NCI-H1092 (cell line): ENCODE measurements at regions not wholly inside any gene's neighbourhood (a gene's known extent, or its start where the extent isn't known, plus 50 kb on each side); places are given as distances from the start of the nearest gene placed in this dataset.

Experiments used
- DNase-seq: peaks from one replicate; lab custom pipeline; 2025; lab: John Stamatoyannopoulos, UW

GRCh38 chr12:93300611-93301021, 77.1 kb upstream of the NUDT4 start:
- DNase-seq: no peak

DNA sequence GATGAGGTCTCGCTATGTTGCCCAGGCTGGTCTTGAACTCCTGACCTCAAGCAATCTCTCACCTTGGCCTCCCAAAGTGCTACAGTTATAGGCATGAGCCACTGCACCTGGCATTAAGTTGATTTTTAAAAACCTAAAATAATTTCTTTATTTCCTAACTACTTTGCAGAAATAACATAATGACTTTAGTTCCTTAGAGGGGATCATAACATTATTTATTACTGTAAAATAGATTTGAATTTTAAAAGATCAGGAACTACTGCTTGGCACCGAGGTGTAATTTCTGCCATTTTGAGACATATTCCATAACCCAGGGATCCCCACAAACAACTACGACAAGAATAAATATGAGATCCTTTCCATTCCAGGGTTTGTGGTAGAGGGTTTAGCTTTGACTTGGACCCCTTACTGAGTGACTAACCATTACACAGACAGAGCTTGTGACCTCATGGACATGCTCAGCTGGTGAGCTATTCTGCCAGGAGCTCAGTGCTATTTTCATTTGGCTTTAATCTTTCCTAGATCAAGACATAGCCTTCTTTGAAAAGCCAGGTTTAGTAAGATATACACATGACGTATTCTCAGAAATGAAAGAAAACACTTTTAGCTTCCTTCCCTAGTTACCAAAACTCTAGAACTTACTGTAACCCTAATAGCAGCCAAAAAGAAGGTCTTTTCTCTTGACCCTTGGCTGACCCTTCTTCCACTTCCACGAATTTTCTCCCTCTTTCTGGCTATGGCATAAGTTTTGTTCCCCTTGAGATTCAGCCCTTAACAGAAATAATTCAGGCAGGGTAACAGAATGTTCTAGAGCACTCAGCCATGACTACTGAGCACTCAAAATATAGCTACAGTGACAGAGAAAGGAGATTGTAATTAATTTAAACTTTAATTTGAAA, 75.1 kb upstream of the NUDT4 start:
- no peak for DNase-seq

DNA sequence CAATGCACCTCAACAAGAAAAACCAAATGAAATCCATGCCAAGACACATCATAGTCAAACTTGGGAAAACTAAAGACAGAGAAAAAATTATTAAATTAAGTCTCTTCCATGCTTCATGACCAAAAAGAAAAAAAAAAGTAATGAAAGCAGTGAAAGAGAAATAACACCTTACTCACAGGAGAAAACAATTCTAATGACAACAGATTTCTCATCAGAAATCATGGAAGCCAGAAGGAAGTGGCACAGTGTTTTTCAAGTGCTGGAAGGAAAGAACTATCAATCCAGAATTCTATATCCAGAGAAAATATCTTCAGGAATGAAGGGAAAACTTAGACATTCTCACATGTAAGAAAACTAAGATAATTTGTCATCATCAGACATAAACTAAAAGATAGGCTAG, 71.1 kb upstream of the NUDT4 start:
- no peak for DNase-seq

DNA sequence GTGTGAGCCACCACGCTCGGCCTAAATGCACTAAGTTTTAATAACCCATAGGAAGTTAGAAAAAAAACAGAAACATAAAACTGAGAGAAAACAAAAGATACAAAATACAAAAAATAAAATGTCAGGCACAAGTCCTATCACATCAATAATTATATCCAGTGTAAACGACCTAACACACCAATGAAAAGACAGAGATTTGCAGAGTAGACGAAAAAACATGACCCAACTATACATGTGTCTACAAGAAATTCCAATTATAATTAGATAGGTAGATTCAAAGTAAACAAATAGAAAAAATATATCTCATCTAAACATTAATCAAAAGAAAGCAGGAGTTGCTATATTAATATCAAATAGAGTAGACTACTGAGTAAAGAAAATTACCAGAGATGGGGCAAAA, 69.4 kb upstream of the NUDT4 start:
- no peak for DNase-seq

GRCh38 chr12:93311827-93312226, 65.9 kb upstream of the NUDT4 start:
- no peak for DNase-seq

DNA sequence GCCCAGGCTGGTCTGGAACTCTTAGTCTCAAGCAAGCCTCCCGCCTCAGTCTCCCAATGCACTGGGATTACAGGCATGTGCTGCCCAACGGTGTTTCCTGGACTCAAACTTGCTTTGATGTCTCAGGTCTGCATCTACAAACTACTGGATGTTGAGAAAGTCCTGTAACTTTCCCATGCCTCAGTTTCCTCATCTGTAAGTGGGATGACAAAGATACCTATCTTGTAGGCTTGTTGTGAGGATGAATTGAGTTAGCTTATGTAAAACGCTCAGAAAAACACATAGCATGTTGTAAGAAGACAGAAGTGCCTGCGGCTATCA, 63.6 kb upstream of the NUDT4 start:
- DNase-seq: no peak

- no peak for DNase-seq
These were observed 62.3 kb upstream of the NUDT4 start for GRCh38 chr12:93315385-93315906.

GRCh38 chr12:93315907-93316622, 61.7 kb upstream of the NUDT4 start:
- DNase-seq: no peak

- DNase-seq: no peak
These were observed 61.1 kb upstream of the NUDT4 start for GRCh38 chr12:93316623-93316971.

GRCh38 chr12:93317227-93317626, 60.5 kb upstream of the NUDT4 start:
- DNase-seq: no peak

DNA sequence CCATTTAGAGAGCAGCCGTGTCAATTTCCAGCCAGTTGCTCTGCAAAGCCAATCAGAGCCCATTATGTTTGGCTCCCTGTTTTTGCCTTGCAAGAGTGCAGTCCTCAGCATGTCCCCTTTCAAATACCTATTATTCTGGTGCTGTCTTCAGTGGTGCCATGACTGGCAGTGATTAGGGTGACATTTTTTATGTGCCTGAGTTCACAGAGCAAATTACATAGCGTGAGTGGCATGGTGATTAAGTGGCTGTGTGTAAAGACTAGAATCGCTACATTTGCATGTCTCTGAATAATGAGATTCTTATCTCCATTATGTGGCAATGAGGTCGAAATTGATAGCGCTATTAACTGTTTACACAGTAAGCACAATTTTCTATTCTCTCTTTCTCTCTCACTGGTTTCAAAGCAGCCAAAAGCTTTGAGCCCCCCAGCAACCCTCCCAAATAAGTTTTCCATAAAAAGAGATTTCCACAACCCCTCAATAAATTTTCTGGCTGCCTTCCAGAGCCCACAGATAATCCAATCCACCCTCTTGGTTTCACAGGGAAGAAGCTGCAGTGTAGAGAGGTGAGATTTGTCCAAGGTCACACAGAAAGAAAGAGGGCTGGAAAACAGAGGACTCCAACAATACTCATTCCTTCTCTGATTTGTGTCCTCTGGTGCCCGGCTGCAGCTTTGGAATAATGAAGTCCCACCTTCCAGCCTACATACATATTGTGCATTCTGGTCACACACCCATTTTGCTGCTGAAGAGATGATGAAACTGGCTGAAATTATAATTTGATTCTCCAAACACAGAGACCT, 58.8 kb upstream of the NUDT4 start:
- DNase-seq: no peak

DNA sequence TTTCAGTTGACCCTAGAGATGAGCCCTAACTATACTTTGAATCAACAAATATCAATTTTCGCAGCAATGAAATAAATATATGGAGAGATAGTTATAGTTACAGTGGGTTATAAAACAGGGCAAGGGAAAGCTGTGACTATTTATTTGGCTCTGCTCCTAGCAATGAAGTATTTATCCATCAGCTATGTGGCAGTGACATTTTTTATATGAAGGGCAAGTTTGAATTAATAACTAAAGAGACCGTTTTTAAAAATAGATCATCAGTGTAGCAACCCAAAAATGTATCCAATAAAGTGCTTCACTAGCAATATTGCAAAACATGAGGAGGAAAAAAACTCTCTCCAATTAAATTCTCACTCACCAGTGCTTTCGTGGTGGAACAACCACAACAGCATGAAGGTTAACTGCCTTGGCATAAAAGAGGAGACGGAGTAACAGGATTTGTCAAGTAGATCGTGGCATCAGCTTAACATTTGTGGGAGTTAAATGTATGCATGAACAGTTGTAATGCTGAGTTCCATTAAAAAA, 58.1 kb upstream of the NUDT4 start:
- DNase-seq: no peak

- DNase-seq: no peak
These were observed 54.9 kb upstream of the NUDT4 start for GRCh38 chr12:93322784-93323183.

DNA sequence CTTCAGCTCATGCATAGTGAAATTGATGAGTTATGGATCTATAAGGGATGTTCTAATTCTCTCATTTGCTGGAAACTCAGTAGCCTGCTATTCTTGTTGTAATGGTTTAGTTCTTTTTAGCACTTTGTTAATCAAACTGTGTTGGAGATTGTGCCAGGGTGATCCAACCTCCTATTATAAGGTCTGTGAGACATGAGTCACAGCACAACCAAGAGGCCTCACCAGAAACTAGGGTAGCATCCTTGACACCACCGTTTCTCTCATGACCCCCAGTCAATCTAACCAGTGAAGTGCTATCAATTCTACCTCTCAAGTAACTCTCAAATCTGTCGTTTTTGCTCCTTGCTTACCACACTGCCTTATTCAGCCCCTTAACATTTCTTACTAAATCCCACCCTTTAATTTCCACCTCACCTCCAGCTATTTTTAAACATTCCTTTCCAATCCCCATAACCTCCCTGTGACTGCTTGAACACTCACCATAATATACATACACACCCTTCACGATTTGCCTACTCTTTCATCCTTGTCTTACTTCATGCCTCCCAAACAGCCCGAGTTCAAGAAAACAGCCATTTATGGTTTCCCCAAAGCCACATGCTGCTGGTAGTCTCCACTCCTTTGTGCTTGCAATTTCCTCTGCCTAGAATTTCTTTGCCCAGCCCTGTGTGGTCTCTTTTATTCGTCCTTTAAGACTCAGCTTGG, 53.9 kb upstream of the NUDT4 start:
- no peak for DNase-seq

DNA sequence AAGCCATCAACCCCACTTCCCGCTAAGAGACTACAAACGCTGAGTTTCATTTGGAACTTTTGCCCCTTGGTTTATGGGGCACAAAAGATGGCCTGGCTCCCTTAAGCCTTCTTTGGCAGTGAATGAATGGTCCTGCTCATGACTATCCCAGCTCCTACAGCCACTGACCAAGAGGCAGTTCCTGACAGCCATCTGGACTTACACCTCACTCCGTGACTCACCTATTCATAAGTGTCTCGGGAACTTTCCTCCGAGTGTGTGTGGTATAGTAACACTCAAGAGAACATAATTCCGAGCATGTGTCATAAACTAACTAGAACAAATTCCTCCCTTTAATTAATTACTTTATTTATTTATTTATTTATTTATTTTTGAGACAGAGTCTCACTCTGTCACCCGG, 51.9 kb upstream of the NUDT4 start:
- DNase-seq: no peak
